Vagina (tissue), 2 donors: ENCODE measurements at regions not wholly inside any gene's neighbourhood (a gene's known extent, or its start where the extent isn't known, plus 50 kb on each side); places are given as distances from the start of the nearest gene placed in this dataset.

Source experiments
- DNase-seq, 2 donors: peaks; one replicate each; pipeline ENCODE4 v3.0.0-alpha.2; 2017; ENCODE audit errors: extremely low spot score in 2 of 2
- H3K27ac ChIP-seq: fragments of 200-600 bp; sonication (generic); one replicate; pipeline ENCODE4 v1.5.1; 2019
- H3K27me3 ChIP-seq: fragments of 200-600 bp; sonication (generic); one replicate; pipeline ENCODE4 v1.5.1; 2019
- H3K36me3 ChIP-seq, 2 donors: fragments of 200-600 bp; sonication (generic); one replicate each; pipeline ENCODE4 v1.5.1; 2017 to 2019
- H3K4me1 ChIP-seq: fragments of 200-600 bp; sonication (generic); one replicate; pipeline ENCODE4 v1.5.1; 2019
- H3K4me3 ChIP-seq, 2 donors: fragments of 200-600 bp; sonication (generic); 1 replicate in 1 of 2; 2 replicates in 1 of 2; pipeline ENCODE4 v1.5.1; 2016 to 2019
- H3K9me3 ChIP-seq: fragments of 200-600 bp; sonication (generic); one replicate; pipeline ENCODE4 v1.5.1; 2019
- CTCF ChIP-seq, 3 experiments: fragments of 450-650 bp in 2 of 3; fragments of 200-600 bp in 1 of 3; sonication (generic) in 1 of 3; IDR thresholded peaks; one replicate each; pipeline ENCODE4 v1.5.1; 2017 to 2019; ENCODE audit warnings: antibody characterized with exemption in 3 of 3, mild to moderate bottlenecking in 2 of 3, moderate library complexity in 2 of 3
- POLR2A ChIP-seq, 2 donors: fragments of 450-650 bp; IDR thresholded peaks; one replicate each; pipeline ENCODE4 v1.6.1; 2017; ENCODE audit warnings: antibody characterized with exemption in 2 of 2, mild to moderate bottlenecking in 2 of 2, moderate library complexity in 2 of 2
- POLR2AphosphoS5 ChIP-seq, 2 donors: sonication (generic); formaldehyde crosslinking; IDR thresholded peaks; one replicate each; pipeline ENCODE4 v1.9.0; 2017; ENCODE audit warnings: antibody characterized with exemption in 2 of 2, mild to moderate bottlenecking in 2 of 2, low read depth in 1 of 2; ENCODE audit not compliant: insufficient read depth in 1 of 2
- intact Hi-C: fragments of 100-400 bp; cut with DNase I; formaldehyde crosslinking; loops from one replicate; pipeline ENCODE4 v1.15.1; 2023

GRCh38 chr2:67571785-67572718, 174.9 kb downstream of the ETAA1 start:
- Histone ChIP-seq H3K9me3 (no peaks in the 10 kb centered on the region), H3K4me1 (peaks cover 8% of the 10 kb centered on the region), H3K27ac (no peak overlapping the region), H3K36me3 (no peaks in the 10 kb centered on the region), H3K27me3 (no peaks in the 10 kb centered on the region), H3K4me3 (no peak overlapping the region)
- TF ChIP-seq CTCF (IDR thresholded peaks at IDR 0.05) = no peak
- TF ChIP-seq POLR2A (IDR thresholded peaks at IDR 0.05) = no peak
- TF ChIP-seq POLR2AphosphoS5 (IDR thresholded peaks at IDR 0.05; ENCODE audit: insufficient read depth in 1 of 2, low read depth in 1 of 2) = no peak
- no peak for DNase-seq
- intact Hi-C loops = no loop called here

DNA sequence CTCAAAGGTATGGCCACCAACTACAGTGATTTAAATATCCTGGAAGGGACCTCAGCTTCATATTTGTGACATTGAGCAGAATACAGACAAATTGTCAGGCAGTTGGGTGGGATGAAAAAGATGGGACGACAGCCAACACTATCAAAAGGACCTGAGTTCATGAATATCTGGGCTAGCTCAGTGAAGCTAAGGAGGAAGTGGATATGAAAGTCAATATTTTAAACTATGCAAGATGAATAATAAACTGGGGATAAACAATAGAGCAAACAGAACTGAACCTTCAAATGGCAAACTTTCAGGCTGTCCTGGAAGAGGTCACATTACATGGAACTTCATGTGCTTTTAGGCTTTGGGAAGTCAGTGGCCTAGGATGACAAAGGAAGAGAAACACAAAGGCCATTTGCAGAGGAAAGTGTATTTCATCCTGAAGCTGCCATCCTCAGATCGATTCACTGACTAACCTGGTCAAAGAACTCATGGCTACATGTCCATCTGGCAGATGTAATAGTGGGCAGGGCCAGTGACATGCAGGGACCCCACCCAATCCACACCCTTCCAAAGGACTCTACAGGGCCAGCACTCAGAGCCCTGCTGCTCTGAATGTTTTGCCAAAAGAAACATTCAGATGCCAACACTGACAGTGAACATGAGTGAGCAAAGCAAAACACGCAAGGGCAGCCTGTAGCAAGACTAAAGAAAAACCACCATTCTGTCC, 175.7 kb downstream of the ETAA1 start:
- TF ChIP-seq POLR2AphosphoS5 (IDR thresholded peaks at IDR 0.05; ENCODE audit: insufficient read depth in 1 of 2, low read depth in 1 of 2) (no peak), POLR2A (IDR thresholded peaks at IDR 0.05) (no peak), CTCF (IDR thresholded peaks at IDR 0.05) (no peak)
- Histone ChIP-seq H3K4me3 (no peak overlapping the region), H3K27me3 (no peaks in the 10 kb centered on the region), H3K36me3 (no peaks in the 10 kb centered on the region), H3K27ac (no peak overlapping the region), H3K9me3 (no peaks in the 10 kb centered on the region), H3K4me1 (peaks cover 8% of the 10 kb centered on the region)
- intact Hi-C loops = no loop called here
- DNase-seq = no peak

- H3K36me3 ChIP-seq = no peaks in the 10 kb centered on the region
- no peak overlapping the region for H3K27ac ChIP-seq
- no peaks in the 10 kb centered on the region for H3K27me3 ChIP-seq
- H3K9me3 ChIP-seq = no peaks in the 10 kb centered on the region
- no peak for DNase-seq
- intact Hi-C loops = no loop called here
- TF ChIP-seq CTCF (IDR thresholded peaks at IDR 0.05) (no peak), POLR2AphosphoS5 (IDR thresholded peaks at IDR 0.05; ENCODE audit: insufficient read depth in 1 of 2, low read depth in 1 of 2) (no peak), POLR2A (IDR thresholded peaks at IDR 0.05) (no peak)
- H3K4me1 ChIP-seq = peaks cover 8% of the 10 kb centered on the region
- no peak overlapping the region for H3K4me3 ChIP-seq
Observed at GRCh38 chr2:67574230-67574629, 177.1 kb downstream of the ETAA1 start.

- H3K36me3 ChIP-seq = no peaks in the 10 kb centered on the region
- DNase-seq = no peak
- H3K4me3 ChIP-seq = no peak overlapping the region
- H3K27me3 ChIP-seq = no peaks in the 10 kb centered on the region
- intact Hi-C loops = no loop called here
- H3K4me1 ChIP-seq = peaks cover 8% of the 10 kb centered on the region
- no peak overlapping the region for H3K27ac ChIP-seq
- H3K9me3 ChIP-seq = no peaks in the 10 kb centered on the region
- no peak for TF ChIP-seq CTCF (IDR thresholded peaks at IDR 0.05)
- TF ChIP-seq POLR2A (IDR thresholded peaks at IDR 0.05) = no peak
Observed at GRCh38 chr2:67576226-67576625, 179.1 kb downstream of the ETAA1 start.

- H3K27ac ChIP-seq = no peak overlapping the region
- H3K4me1 ChIP-seq = peaks cover 8% of the 10 kb centered on the region
- H3K27me3 ChIP-seq = no peaks in the 10 kb centered on the region
- H3K4me3 ChIP-seq = no peak overlapping the region
- no peak for TF ChIP-seq POLR2AphosphoS5 (IDR thresholded peaks at IDR 0.05; ENCODE audit: insufficient read depth in 1 of 2, low read depth in 1 of 2)
- TF ChIP-seq CTCF (IDR thresholded peaks at IDR 0.05) = no peak
- TF ChIP-seq POLR2A (IDR thresholded peaks at IDR 0.05) = no peak
- no peaks in the 10 kb centered on the region for H3K36me3 ChIP-seq
- DNase-seq = no peak
- intact Hi-C loops = no loop called here
- H3K9me3 ChIP-seq = no peaks in the 10 kb centered on the region
Observed at GRCh38 chr2:67576991-67577390, 179.9 kb downstream of the ETAA1 start.
